Parathyroid adenoma (tissue), 2 donors: ENCODE measurements at regions not wholly inside any gene's neighbourhood (a gene's known extent, or its start where the extent isn't known, plus 50 kb on each side); places are given as distances from the start of the nearest gene placed in this dataset.

Source experiments
- H2AFZ ChIP-seq: fragments of 300-600 bp; sonication (generic); one replicate; pipeline ENCODE4 v1.7.0; 2017; ENCODE audit warnings: antibody characterized with exemption, mild to moderate bottlenecking
- H3K27ac ChIP-seq: fragments of 300-600 bp; sonication (generic); one replicate; pipeline ENCODE4 v1.7.0; 2017
- H3K27me3 ChIP-seq: fragments of 300-600 bp; sonication (generic); one replicate; pipeline ENCODE4 v1.7.0; 2017; ENCODE audit warnings: low read length; ENCODE audit not compliant: control insufficient read depth, insufficient read depth
- H3K36me3 ChIP-seq: fragments of 300-600 bp; sonication (generic); one replicate; pipeline ENCODE4 v1.7.0; 2017; ENCODE audit warnings: low read length; ENCODE audit not compliant: control insufficient read depth, insufficient read depth
- H3K4me1 ChIP-seq: fragments of 300-600 bp; sonication (generic); one replicate; pipeline ENCODE4 v1.7.0; 2017; ENCODE audit warnings: control low read depth
- H3K4me2 ChIP-seq: fragments of 300-600 bp; sonication (generic); one replicate; pipeline ENCODE4 v1.7.0; 2017; ENCODE audit warnings: low read length
- H3K4me3 ChIP-seq: fragments of 300-600 bp; sonication (generic); one replicate; pipeline ENCODE4 v1.7.0; 2017; ENCODE audit warnings: low read depth, low read length
- H3K79me2 ChIP-seq: fragments of 300-600 bp; sonication (generic); one replicate; pipeline ENCODE4 v1.7.0; 2017; ENCODE audit warnings: control low read depth
- H3K9ac ChIP-seq: fragments of 300-600 bp; sonication (generic); one replicate; pipeline ENCODE4 v1.7.0; 2017; ENCODE audit warnings: mild to moderate bottlenecking
- H3K9me3 ChIP-seq: fragments of 300-600 bp; sonication (generic); one replicate; pipeline ENCODE4 v1.7.0; 2017; ENCODE audit warnings: low read length; ENCODE audit not compliant: control insufficient read depth
- CTCF ChIP-seq: fragments of 300-600 bp; sonication (generic); IDR thresholded peaks from one replicate; pipeline ENCODE4 v1.7.0; 2017; ENCODE audit warnings: antibody characterized with exemption, mild to moderate bottlenecking
- donor health status: primary hyperparathyroidism.

- Histone ChIP-seq H3K4me2 (no peak overlapping the region), H3K27ac (no peak overlapping the region)
Observed at GRCh38 chr22:48871176-48871840, 956.4 kb downstream of the BRD1 start.

GRCh38 chr22:48870436-48870835 is 957.2 kb downstream of the BRD1 start:
- Histone ChIP-seq H3K36me3 (no peaks in the 10 kb centered on the region), H2AFZ (no peak overlapping the region), H3K4me2 (no peak overlapping the region), H3K9ac (no peak overlapping the region), H3K9me3 (no peaks in the 10 kb centered on the region), H3K4me3 (no peak overlapping the region), H3K4me1 (no peaks in the 10 kb centered on the region), H3K27ac (no peak overlapping the region), H3K79me2 (no peaks in the 10 kb centered on the region), H3K27me3 (no peaks in the 10 kb centered on the region)
- TF ChIP-seq CTCF: no peak

More at GRCh38 chr22:48871176-48871840, 956.4 kb downstream of the BRD1 start:
- no peak overlapping the region for H3K9ac ChIP-seq
- TF ChIP-seq CTCF: no peak
- no peak overlapping the region for H2AFZ ChIP-seq
- H3K9me3 ChIP-seq: no peaks in the 10 kb centered on the region
- no peaks in the 10 kb centered on the region for H3K36me3 ChIP-seq
- H3K27me3 ChIP-seq: no peaks in the 10 kb centered on the region
- H3K4me1 ChIP-seq: no peaks in the 10 kb centered on the region
- H3K4me3 ChIP-seq: no peak overlapping the region
- H3K79me2 ChIP-seq: no peaks in the 10 kb centered on the region

GRCh38 chr22:48869788-48870187 is 957.9 kb downstream of the BRD1 start:
- H3K27ac ChIP-seq: no peak overlapping the region
- H3K4me2 ChIP-seq: no peak overlapping the region
- no peaks in the 10 kb centered on the region for H3K9me3 ChIP-seq
- H3K79me2 ChIP-seq: no peaks in the 10 kb centered on the region
- no peaks in the 10 kb centered on the region for H3K36me3 ChIP-seq
- no peaks in the 10 kb centered on the region for H3K4me1 ChIP-seq
- no peaks in the 10 kb centered on the region for H3K27me3 ChIP-seq
- TF ChIP-seq CTCF: no peak
- no peak overlapping the region for H3K9ac ChIP-seq
- no peak overlapping the region for H3K4me3 ChIP-seq
- H2AFZ ChIP-seq: no peak overlapping the region

- Histone ChIP-seq H3K27ac (no peak overlapping the region), H3K4me1 (no peaks in the 10 kb centered on the region), H2AFZ (no peak overlapping the region), H3K9ac (no peak overlapping the region), H3K27me3 (no peaks in the 10 kb centered on the region), H3K9me3 (no peaks in the 10 kb centered on the region), H3K4me2 (no peak overlapping the region), H3K36me3 (no peaks in the 10 kb centered on the region), H3K79me2 (no peaks in the 10 kb centered on the region), H3K4me3 (no peak overlapping the region)
- TF ChIP-seq CTCF: no peak
Observed at GRCh38 chr22:48869161-48869560, 958.5 kb downstream of the BRD1 start.

- no peaks in the 10 kb centered on the region for H3K27me3 ChIP-seq
Observed at GRCh38 chr22:48868554-48868953, 959.1 kb downstream of the BRD1 start.

More at GRCh38 chr22:48868554-48868953, 959.1 kb downstream of the BRD1 start:
- no peak for TF ChIP-seq CTCF
- no peaks in the 10 kb centered on the region for H3K36me3 ChIP-seq
- no peaks in the 10 kb centered on the region for H3K79me2 ChIP-seq
- H3K4me3 ChIP-seq: no peak overlapping the region
- no peak overlapping the region for H3K9ac ChIP-seq
- no peak overlapping the region for H3K4me2 ChIP-seq
- H3K4me1 ChIP-seq: no peaks in the 10 kb centered on the region
- H3K9me3 ChIP-seq: no peaks in the 10 kb centered on the region
- no peak overlapping the region for H2AFZ ChIP-seq
- no peak overlapping the region for H3K27ac ChIP-seq
